Type B pancreatic cell (in vitro differentiated cells): ENCODE measurements at regions not wholly inside any gene's neighbourhood (a gene's known extent, or its start where the extent isn't known, plus 50 kb on each side); places are given as distances from the start of the nearest gene placed in this dataset.

Source experiments
- DNase-seq: peaks from one replicate; pipeline ENCODE4 v3.0.0; 2021; ENCODE audit warnings: mixed read lengths; ENCODE audit not compliant: unreplicated experiment; ENCODE audit errors: extremely low spot score
- H3K27ac Mint-ChIP-seq: 2 replicates; pipeline ENCODE4 v1.8.0; 2021; ENCODE audit warnings: mild to moderate bottlenecking, mixed read lengths
- H3K27me3 Mint-ChIP-seq: 2 replicates; pipeline ENCODE4 v1.8.0; 2021; ENCODE audit warnings: mixed read lengths
- H3K36me3 Mint-ChIP-seq: 2 replicates; pipeline ENCODE4 v1.8.0; 2021; ENCODE audit warnings: mixed read lengths
- H3K4me1 Mint-ChIP-seq: one replicate; pipeline ENCODE4 v1.8.0; 2021; ENCODE audit warnings: mixed read lengths; ENCODE audit not compliant: unreplicated experiment
- H3K4me3 Mint-ChIP-seq: 2 replicates; pipeline ENCODE4 v1.8.0; 2021; ENCODE audit warnings: mild to moderate bottlenecking, mixed read lengths
- H3K9me3 Mint-ChIP-seq: 2 replicates; pipeline ENCODE4 v1.8.0; 2021; ENCODE audit warnings: mixed read lengths
- CTCF ChIP-seq: fragments of 200-600 bp; sonication (generic); conservative IDR thresholded peaks from 2 replicates; pipeline ENCODE4 v1.5.0; 2021; ENCODE audit warnings: antibody characterized with exemption, mild to moderate bottlenecking

- TF ChIP-seq CTCF = no peak
- Mint-ChIP-seq H3K9me3 (no peaks in the 10 kb centered on the region), H3K36me3 (peaks cover 4% of the 10 kb centered on the region)
These were observed 52.2 kb upstream of the ZC3H15 start for GRCh38 chr2:186433777-186434432.

More at GRCh38 chr2:186433777-186434432, 52.2 kb upstream of the ZC3H15 start:
- H3K4me1 Mint-ChIP-seq = no peaks in the 10 kb centered on the region
- H3K27ac Mint-ChIP-seq = no peak overlapping the region
- H3K27me3 Mint-ChIP-seq = no peaks in the 10 kb centered on the region
- H3K4me3 Mint-ChIP-seq = no peak overlapping the region
- DNase-seq = no peak
